ENCODE measurements at regions not wholly inside any gene's neighbourhood (a gene's known extent, or its start where the extent isn't known, plus 50 kb on each side); places are given as distances from the start of the nearest gene placed in this dataset.

GRCh38 chr13:62850331-62850730, 1434.7 kb upstream of the PCDH20 start:
- TF ChIP-seq, protein P1, sequence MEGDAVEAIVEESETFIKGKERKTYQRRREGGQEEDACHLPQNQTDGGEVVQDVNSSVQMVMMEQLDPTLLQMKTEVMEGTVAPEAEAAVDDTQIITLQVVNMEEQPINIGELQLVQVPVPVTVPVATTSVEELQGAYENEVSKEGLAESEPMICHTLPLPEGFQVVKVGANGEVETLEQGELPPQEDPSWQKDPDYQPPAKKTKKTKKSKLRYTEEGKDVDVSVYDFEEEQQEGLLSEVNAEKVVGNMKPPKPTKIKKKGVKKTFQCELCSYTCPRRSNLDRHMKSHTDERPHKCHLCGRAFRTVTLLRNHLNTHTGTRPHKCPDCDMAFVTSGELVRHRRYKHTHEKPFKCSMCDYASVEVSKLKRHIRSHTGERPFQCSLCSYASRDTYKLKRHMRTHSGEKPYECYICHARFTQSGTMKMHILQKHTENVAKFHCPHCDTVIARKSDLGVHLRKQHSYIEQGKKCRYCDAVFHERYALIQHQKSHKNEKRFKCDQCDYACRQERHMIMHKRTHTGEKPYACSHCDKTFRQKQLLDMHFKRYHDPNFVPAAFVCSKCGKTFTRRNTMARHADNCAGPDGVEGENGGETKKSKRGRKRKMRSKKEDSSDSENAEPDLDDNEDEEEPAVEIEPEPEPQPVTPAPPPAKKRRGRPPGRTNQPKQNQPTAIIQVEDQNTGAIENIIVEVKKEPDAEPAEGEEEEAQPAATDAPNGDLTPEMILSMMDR (IDR thresholded peaks at IDR 0.05) = no peak
- no peak for TF ChIP-seq POLR2A (IDR thresholded peaks at IDR 0.05; ENCODE audit: low read depth)
- no peak for TF ChIP-seq EP300 (IDR thresholded peaks at IDR 0.05)

Data from esophagus muscularis mucosa (tissue), 4 donors.